ELF-1 (cell line): ENCODE measurements at regions not wholly inside any gene's neighbourhood (a gene's known extent, or its start where the extent isn't known, plus 50 kb on each side); places are given as distances from the start of the nearest gene placed in this dataset.

Experiments
- DNase-seq: peaks from one replicate; pipeline ENCODE4 v3.0.0-alpha.2; 2016; ENCODE audit warnings: low read depth, low spot score

GRCh38 chr13:89869312-89869711 lies 1478.2 kb upstream of the MIR17HG start:
- DNase-seq: no peak

DNA sequence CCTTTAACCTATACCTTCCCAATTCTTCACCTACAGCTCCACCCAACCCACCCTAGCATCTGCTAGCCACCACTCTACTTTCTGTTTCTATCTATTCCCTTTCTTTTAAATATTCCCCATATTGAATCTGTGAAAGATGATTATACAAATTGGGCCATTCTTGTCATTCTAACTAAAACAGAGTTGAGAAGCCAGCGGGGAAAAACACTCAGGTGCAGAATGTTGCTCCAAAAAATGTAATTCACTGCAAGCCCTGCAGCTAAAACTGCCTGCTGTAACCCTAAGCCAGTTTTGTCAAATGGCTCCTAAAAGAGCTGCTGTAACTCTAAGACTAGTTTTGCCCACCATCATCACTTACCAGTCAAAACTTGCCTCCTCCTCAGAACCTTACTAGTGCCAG lies 1468.6 kb upstream of the MIR17HG start:
- DNase-seq: no peak

DNA sequence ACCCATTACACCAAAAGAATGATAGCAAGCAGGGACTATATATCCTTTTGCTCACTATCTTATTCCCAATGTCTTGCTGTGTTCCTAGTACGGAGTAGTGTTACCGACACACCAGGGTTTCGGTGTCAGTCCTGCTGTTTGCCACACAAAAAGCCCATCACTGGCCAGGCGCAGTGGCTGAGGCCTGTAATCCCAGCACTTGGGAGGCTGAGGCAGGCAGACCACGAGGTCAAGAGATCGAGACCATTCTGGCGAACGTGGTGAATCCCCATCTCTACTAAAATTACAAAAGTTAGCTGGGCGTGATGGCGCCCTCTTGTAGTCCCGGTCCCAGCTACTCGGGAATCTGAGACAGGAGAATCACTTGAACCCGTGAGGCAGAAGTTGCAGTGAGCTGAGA lies 1467.3 kb upstream of the MIR17HG start:
- DNase-seq: no peak

GRCh38 chr13:89883893-89884448 lies 1463.5 kb upstream of the MIR17HG start:
- peak; percentile 5 for DNase-seq

DNA sequence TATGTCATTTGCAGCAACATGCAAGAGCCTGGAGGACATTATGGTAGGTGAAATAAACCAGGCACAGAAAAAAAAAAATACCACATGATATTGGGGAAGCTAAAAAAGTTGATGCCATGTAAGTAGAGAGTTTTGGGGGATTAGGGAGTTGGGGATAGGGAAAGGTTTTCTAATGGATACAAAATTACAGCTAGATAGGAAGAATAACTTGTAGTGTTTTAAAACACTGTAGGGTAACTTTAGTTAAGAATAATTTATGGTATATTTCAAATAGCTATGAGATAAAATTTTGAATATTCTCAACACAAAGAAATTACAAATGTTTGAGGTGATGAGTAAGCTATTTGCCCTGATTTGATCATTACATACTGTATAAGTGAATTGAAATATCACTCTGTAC lies 1456.7 kb upstream of the MIR17HG start:
- DNase-seq: no peak

DNA sequence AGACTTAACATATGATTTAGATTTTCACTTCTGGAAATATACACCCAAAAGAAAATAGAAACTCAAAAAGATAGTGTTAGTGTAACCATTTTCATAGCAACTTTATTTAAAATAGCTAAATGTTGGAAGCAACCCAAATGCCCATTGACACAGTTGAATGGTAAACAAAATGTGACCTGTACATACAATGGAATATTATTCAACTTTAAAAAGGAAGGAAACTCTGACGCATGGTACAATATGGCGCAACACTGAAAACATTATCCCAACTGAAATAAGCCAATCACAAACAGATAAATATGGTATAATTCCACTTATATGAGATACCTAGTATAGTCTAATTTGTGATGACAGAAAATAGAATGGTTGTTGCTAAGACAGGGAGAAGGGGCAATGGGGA lies 1456.1 kb upstream of the MIR17HG start:
- DNase-seq: no peak

- no peak for DNase-seq
These were observed 1449.8 kb upstream of the MIR17HG start for GRCh38 chr13:89897681-89898080.

GRCh38 chr13:89899302-89900103 lies 1448.0 kb upstream of the MIR17HG start:
- DNase-seq: no peak

DNA sequence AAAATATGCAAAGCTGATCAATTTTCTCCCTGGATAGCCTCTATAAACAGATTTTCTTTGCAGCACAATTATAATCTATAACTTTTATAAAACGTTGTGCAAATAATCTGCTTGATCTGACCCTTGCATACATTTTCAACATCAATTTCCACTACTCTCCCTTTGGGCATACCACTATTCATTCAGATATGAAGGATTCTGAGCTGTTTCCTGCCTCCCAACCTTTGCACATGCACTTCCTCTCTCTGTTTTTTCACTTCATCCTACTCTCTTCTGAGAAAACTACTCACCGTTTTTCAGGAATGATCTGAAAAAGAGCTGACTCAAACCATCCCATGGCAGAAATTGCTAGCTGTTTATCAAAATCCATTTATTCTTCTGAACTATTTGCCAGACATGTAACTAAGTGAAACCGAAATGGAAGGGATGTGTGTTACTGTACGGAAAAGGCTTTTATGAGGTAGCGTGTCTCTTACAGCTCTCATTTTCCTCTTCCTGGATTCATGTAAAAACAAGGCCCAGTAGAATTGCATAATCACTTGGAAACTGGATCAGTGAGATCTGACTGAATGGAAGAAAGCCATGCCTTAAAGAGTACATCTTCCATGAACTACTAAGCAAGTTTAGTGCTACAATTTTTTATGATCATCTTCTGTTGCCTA lies 1447.3 kb upstream of the MIR17HG start:
- DNase-seq: no peak

DNA sequence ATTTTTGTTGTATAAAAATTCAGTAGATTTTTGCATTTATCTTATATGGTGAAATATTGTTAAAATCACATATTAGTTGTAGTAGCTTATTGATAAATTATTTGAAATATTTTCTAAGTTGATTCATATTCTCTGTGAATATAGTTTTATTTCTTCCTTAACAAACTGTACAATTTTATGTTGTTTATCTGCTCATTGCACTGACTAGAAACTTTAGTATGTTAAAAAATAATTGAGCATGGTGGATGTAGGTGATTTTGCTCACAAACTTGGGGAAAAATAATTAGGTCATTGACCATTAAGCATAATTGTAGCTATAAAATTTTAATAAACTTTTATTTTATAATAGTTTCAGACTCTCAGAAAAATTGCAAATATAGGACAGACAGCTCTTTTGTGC lies 1445.3 kb upstream of the MIR17HG start:
- no peak for DNase-seq

DNA sequence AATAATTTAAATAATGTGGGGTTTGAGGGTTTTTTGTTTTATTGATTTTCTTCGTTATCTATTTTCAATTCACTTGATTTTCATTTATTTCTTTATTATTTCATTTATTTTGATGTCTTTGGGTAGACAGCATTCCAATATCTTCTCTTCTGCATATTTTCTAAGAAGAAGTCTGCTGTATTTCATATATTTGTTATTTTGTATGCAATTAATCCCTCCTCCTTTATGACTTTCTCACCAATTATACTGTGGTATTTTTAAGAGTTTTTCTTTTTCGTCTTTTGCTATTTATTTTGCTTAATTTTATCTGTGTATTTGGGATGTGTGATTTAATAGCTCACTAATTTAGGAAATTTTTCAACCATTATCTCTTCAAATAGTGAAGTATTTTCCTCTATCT lies 1444.4 kb upstream of the MIR17HG start:
- DNase-seq: no peak

DNA sequence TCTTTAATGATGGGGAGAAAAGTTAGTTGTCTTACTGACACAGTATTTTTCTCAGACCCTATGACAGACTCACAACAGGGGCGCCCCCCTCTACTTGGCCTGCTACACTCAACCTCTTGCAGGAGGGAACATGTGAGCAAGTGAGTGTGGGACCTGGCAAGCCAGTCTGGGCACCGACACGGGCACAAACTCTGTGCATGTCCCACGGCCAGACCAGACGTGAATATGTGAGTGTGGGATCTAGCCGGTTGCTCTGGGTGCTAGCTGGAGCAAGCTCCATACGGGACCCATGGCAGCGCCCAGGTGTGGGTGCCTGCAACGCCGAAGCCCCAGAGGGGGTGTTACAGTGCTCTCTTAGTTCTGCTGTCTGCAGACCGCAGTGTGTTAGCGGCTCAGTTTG lies 1437.3 kb upstream of the MIR17HG start:
- DNase-seq: no peak

GRCh38 chr13:89916551-89916950 lies 1430.9 kb upstream of the MIR17HG start:
- no peak for DNase-seq

DNA sequence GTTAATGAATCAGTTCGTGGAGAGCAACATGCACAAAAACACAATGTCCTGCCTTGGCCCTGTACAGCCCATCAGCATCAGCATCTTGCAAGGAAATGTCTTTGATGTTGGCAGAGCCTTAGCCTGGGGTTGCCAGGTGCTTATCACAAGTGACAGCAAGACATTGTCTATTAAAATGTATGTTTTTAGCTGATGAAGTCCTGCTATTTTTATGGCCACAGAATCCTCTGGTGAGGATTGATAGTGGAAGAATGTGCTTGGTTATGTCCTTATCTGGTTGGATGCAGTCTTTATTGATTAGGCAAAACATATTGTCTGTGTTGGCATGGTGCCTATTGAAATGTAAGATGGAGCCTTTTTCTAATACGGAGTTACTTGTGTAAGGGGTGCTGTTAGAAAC lies 1427.0 kb upstream of the MIR17HG start:
- DNase-seq: no peak

DNA sequence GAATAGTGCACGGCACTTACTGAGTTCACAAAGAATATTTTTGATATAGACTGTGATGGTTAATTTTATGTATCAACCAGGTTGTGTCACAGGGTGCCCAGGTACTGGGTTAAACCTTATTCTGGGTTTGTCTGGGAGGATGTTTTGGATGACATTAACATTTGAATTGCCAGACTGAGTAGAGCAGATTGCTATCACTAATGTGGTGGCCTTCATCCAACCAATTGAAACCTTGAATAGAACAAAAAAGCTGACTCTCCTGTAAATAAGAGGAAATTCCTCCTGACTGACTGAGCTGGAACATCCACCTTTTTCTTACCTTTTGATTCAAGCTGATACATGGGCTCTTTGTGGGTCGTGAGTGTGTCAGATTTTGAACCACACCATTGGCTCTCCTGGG lies 1424.4 kb upstream of the MIR17HG start:
- DNase-seq: peak; percentile 25

DNA sequence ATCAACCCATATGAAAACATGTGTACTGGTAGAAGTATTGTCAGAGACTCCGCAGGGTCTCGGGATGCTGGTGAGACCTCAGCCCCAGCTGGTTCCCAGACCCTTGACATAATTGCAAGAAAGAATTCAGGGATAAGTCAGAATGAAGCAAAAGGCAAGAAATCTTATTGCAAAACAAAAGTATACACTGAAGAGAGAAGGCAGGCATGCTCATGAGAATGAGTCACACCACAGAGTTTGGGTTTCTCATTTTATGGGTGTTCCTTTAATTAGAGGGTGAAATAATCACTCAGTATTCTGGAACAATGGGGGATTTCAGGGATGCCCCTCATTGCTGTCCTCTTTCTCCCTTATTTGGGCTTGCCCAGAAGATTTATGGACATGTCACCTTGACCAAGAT lies 1423.8 kb upstream of the MIR17HG start:
- no peak for DNase-seq

- peak; percentile 28 for DNase-seq
These were observed 1422.4 kb upstream of the MIR17HG start for GRCh38 chr13:89925107-89925506.

GRCh38 chr13:89930861-89931260 lies 1416.6 kb upstream of the MIR17HG start:
- peak; percentile 5 for DNase-seq

DNA sequence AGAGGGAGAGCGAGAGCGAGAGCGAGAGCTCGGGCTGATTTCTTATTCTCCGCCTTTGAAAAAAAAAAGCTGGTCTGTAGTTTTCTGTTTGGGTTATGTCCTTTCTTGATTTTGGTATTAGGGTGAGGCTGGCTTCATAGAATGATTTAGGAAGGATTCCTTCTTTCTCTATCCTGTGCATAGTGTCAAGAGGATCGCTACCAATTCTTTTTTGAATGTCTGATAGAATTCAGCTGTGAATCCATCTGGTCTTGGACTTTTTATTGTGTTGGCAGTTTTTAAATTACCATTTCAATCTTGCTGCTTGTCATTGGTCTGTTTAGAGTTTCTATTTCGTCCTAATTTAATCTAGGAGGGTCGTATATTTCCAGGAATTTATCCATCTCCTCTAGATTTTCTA lies 1414.6 kb upstream of the MIR17HG start:
- no peak for DNase-seq

DNA sequence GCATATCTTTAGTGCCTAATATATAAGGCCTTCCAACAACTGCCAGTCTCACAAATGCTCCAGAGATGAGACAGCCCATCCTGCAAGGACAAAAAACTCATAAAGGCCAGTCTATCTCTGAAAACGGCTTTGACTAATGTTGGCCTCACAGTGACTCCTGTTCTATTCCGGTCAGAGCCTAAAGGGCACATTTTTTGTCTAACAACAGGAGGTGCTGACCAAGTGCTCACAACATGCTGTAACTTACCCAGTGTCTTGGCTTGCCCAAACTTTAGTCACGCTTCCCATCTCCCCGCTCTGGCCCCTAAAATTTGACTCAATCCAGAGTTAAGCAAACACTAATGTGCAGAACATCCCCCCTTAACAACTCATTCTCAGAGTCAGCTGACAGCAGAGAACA lies 1411.2 kb upstream of the MIR17HG start:
- DNase-seq: no peak

- no peak for DNase-seq
These were observed 1410.1 kb upstream of the MIR17HG start for GRCh38 chr13:89937420-89937819.

GRCh38 chr13:89940383-89940782 lies 1407.1 kb upstream of the MIR17HG start:
- DNase-seq: no peak

- DNase-seq: no peak
These were observed 1404.3 kb upstream of the MIR17HG start for GRCh38 chr13:89943139-89943538.
